ENCODE measurements at regions not wholly inside any gene's neighbourhood (a gene's known extent, or its start where the extent isn't known, plus 50 kb on each side); places are given as distances from the start of the nearest gene placed in this dataset.

GRCh38 chr18:45236676-45237075 is 378.6 kb upstream of the SLC14A2 start:
- DNase-seq: no peak
- Mint-ChIP-seq H3K27ac (ENCODE audit: unreplicated experiment) (no peak overlapping the region), H3K4me3 (ENCODE audit: unreplicated experiment) (no peak overlapping the region), H3K9me3 (ENCODE audit: unreplicated experiment) (no peaks in the 10 kb centered on the region), H3K27me3 (ENCODE audit: insufficient read depth, unreplicated experiment) (no peaks in the 10 kb centered on the region), H3K36me3 (ENCODE audit: insufficient read depth, unreplicated experiment) (no peaks in the 10 kb centered on the region), H3K4me1 (ENCODE audit: low read depth, unreplicated experiment) (no peaks in the 10 kb centered on the region)
- Histone ChIP-seq H3K27me3 (replicated peaks; ENCODE audit: control insufficient read depth, insufficient read depth, low read length) (no peaks in the 10 kb centered on the region), H3K4me1 (no peaks in the 10 kb centered on the region), H3K4me3 (ENCODE audit: low read depth, low read length) (no peak overlapping the region), H3K36me3 (ENCODE audit: control insufficient read depth, insufficient read depth, low read length) (no peaks in the 10 kb centered on the region), H3K9me3 (no peaks in the 10 kb centered on the region)
- intact Hi-C loops (cut with micrococcal nuclease; ENCODE audit: unreplicated experiment): no loop called here
- no TSS peak for BruUV-seq (replicated peaks)
- TF ChIP-seq CTCF (IDR thresholded peaks at IDR 0.05; ENCODE audit: insufficient read depth in 1 of 2, low read depth in 1 of 2, low read length in 1 of 2, severe bottlenecking in 1 of 2, unreplicated experiment in 1 of 2): no peak
- POLR2A ChIA-PET: no interaction called here
- CTCF ChIA-PET: no interaction called here

- Histone ChIP-seq H3K9me3 (no peaks in the 10 kb centered on the region), H3K36me3 (ENCODE audit: control insufficient read depth, insufficient read depth, low read length) (no peaks in the 10 kb centered on the region), H3K4me3 (ENCODE audit: low read depth, low read length) (no peak overlapping the region), H3K4me1 (no peaks in the 10 kb centered on the region), H3K27me3 (replicated peaks; ENCODE audit: control insufficient read depth, insufficient read depth, low read length) (no peaks in the 10 kb centered on the region)
- BruUV-seq (replicated peaks): no TSS peak
- ChIA-PET CTCF (no interaction called here), POLR2A (no interaction called here)
- Mint-ChIP-seq H3K27me3 (ENCODE audit: insufficient read depth, unreplicated experiment) (no peaks in the 10 kb centered on the region), H3K4me1 (ENCODE audit: low read depth, unreplicated experiment) (no peaks in the 10 kb centered on the region), H3K9me3 (ENCODE audit: unreplicated experiment) (no peaks in the 10 kb centered on the region), H3K36me3 (ENCODE audit: insufficient read depth, unreplicated experiment) (no peaks in the 10 kb centered on the region), H3K4me3 (ENCODE audit: unreplicated experiment) (no peak overlapping the region), H3K27ac (ENCODE audit: unreplicated experiment) (no peak overlapping the region)
- TF ChIP-seq CTCF (IDR thresholded peaks at IDR 0.05; ENCODE audit: insufficient read depth in 1 of 2, low read depth in 1 of 2, low read length in 1 of 2, severe bottlenecking in 1 of 2, unreplicated experiment in 1 of 2): no peak
- intact Hi-C loops (cut with micrococcal nuclease; ENCODE audit: unreplicated experiment): no loop called here
- DNase-seq: no peak
Measured at GRCh38 chr18:45237343-45238098, 377.8 kb upstream of the SLC14A2 start.

- Histone ChIP-seq H3K27me3 (replicated peaks; ENCODE audit: control insufficient read depth, insufficient read depth, low read length) (no peaks in the 10 kb centered on the region), H3K4me3 (ENCODE audit: low read depth, low read length) (no peak overlapping the region), H3K4me1 (no peaks in the 10 kb centered on the region), H3K36me3 (ENCODE audit: control insufficient read depth, insufficient read depth, low read length) (no peaks in the 10 kb centered on the region), H3K9me3 (no peaks in the 10 kb centered on the region)
- Mint-ChIP-seq H3K4me1 (ENCODE audit: low read depth, unreplicated experiment) (no peaks in the 10 kb centered on the region), H3K9me3 (ENCODE audit: unreplicated experiment) (no peaks in the 10 kb centered on the region), H3K36me3 (ENCODE audit: insufficient read depth, unreplicated experiment) (no peaks in the 10 kb centered on the region), H3K4me3 (ENCODE audit: unreplicated experiment) (no peak overlapping the region), H3K27me3 (ENCODE audit: insufficient read depth, unreplicated experiment) (no peaks in the 10 kb centered on the region), H3K27ac (ENCODE audit: unreplicated experiment) (no peak overlapping the region)
- no peak for TF ChIP-seq CTCF (IDR thresholded peaks at IDR 0.05; ENCODE audit: insufficient read depth in 1 of 2, low read depth in 1 of 2, low read length in 1 of 2, severe bottlenecking in 1 of 2, unreplicated experiment in 1 of 2)
- intact Hi-C loops (cut with micrococcal nuclease; ENCODE audit: unreplicated experiment): no loop called here
- ChIA-PET POLR2A (no interaction called here), CTCF (no interaction called here)
- no peak for DNase-seq
- no TSS peak for BruUV-seq (replicated peaks)
Measured at GRCh38 chr18:45241271-45241670, 374.0 kb upstream of the SLC14A2 start.

Data from Caco-2 (cell line).